PFSK-1 (cell line): ENCODE measurements at regions not wholly inside any gene's neighbourhood (a gene's known extent, or its start where the extent isn't known, plus 50 kb on each side); places are given as distances from the start of the nearest gene placed in this dataset.

ENCODE experiments used
- FOXP2 ChIP-seq: optimal IDR thresholded peaks from 2 replicates; pipeline ENCODE3; 2011; ENCODE audit warnings: borderline replicate concordance, control low read depth, inconsistent platforms; ENCODE audit not compliant: insufficient read depth; ENCODE audit errors: extremely low read length, extremely low read depth
- POLR2AphosphoS5 ChIP-seq: IDR thresholded peaks from 2 replicates; pipeline ENCODE4 v1.6.1; 2012; ENCODE audit warnings: low read depth, mild to moderate bottlenecking, control low read depth, low read length, moderate library complexity
- SIN3A ChIP-seq: IDR thresholded peaks from 2 replicates; pipeline ENCODE4 v1.6.1; 2012; ENCODE audit warnings: mild to moderate bottlenecking, low read length, moderate library complexity, borderline replicate concordance; ENCODE audit not compliant: insufficient read depth
- TAF1 ChIP-seq: IDR thresholded peaks from 2 replicates; pipeline ENCODE4 v1.6.1; 2012; ENCODE audit warnings: low read length, control low read depth, borderline replicate concordance; ENCODE audit not compliant: insufficient read depth
- TF ChIP-seq, protein P1 (sequence below), 2 experiments: IDR thresholded peaks; 2 replicates each; pipeline versions ENCODE4 v1.6.1 to v1.8.0; 2011 to 2012; ENCODE audit warnings: low read depth in 2 of 2, low read length in 2 of 2, control low read depth in 1 of 2, inconsistent platforms in 1 of 2, mild to moderate bottlenecking in 1 of 2, moderate library complexity in 1 of 2; ENCODE audit not compliant: insufficient read depth in 1 of 2

- TF ChIP-seq POLR2AphosphoS5 = no peak
These were observed 173.9 kb upstream of the PLEKHA5 start for GRCh38 chr12:18955594-18955993.

DNA sequence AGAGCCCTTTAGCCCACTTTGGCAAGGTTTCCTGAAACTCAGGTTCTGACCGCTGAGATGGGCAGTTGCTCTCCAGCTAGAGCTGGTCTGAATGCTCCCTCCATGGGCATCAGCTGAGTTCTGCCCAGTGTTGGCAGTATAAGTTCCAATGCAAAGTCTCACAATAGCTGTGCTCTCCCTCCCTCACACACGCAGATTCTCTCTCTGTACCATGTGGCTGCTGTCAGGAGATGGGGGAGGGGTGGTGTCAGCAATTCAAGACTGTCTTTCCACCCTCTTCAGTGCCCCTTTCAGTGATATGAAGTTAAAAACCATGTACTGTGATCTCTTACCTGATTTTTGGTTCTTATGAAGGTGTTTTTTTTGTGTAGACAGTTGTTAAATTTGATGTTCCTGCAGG, 164.3 kb upstream of the PLEKHA5 start:
- TF ChIP-seq, protein P1, sequence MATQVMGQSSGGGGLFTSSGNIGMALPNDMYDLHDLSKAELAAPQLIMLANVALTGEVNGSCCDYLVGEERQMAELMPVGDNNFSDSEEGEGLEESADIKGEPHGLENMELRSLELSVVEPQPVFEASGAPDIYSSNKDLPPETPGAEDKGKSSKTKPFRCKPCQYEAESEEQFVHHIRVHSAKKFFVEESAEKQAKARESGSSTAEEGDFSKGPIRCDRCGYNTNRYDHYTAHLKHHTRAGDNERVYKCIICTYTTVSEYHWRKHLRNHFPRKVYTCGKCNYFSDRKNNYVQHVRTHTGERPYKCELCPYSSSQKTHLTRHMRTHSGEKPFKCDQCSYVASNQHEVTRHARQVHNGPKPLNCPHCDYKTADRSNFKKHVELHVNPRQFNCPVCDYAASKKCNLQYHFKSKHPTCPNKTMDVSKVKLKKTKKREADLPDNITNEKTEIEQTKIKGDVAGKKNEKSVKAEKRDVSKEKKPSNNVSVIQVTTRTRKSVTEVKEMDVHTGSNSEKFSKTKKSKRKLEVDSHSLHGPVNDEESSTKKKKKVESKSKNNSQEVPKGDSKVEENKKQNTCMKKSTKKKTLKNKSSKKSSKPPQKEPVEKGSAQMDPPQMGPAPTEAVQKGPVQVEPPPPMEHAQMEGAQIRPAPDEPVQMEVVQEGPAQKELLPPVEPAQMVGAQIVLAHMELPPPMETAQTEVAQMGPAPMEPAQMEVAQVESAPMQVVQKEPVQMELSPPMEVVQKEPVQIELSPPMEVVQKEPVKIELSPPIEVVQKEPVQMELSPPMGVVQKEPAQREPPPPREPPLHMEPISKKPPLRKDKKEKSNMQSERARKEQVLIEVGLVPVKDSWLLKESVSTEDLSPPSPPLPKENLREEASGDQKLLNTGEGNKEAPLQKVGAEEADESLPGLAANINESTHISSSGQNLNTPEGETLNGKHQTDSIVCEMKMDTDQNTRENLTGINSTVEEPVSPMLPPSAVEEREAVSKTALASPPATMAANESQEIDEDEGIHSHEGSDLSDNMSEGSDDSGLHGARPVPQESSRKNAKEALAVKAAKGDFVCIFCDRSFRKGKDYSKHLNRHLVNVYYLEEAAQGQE (IDR thresholded peaks at IDR 0.05; ENCODE audit: insufficient read depth in 1 of 2, low read depth in 2 of 2, low read length in 2 of 2) = no peak
- TF ChIP-seq POLR2AphosphoS5 = no peak
- no peak for TF ChIP-seq TAF1
- no peak for TF ChIP-seq FOXP2
- TF ChIP-seq SIN3A = no peak

DNA sequence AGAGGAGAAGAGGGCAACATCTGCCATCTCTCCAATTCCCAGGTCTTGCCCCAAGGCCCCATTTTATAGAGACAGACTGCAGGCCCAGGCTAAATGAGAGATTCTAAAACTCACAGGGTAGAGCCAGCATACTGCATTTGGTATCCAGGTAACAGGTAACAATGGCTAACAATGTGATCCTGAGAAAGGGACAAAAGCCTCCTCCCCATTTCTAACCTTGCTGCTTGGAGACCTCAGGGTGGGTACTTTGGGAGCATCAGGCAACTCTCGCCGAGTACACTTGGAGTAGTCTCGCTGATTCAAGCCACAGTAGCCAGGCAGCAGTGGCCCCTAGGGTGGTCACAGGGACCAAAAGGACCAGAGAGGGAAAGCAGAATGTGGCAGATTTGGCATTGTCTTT, 162.6 kb upstream of the PLEKHA5 start:
- no peak for TF ChIP-seq SIN3A
- TF ChIP-seq POLR2AphosphoS5 = no peak
- TF ChIP-seq TAF1 = no peak
- no peak for TF ChIP-seq FOXP2
- TF ChIP-seq, protein P1 (IDR thresholded peaks at IDR 0.05; ENCODE audit: insufficient read depth in 1 of 2, low read depth in 2 of 2, low read length in 2 of 2) = no peak

- TF ChIP-seq TAF1 (no peak), SIN3A (no peak), POLR2AphosphoS5 (no peak), FOXP2 (no peak)
- TF ChIP-seq, protein P1 (IDR thresholded peaks at IDR 0.05; ENCODE audit: insufficient read depth in 1 of 2, low read depth in 2 of 2, low read length in 2 of 2) = no peak
These were observed 161.7 kb upstream of the PLEKHA5 start for GRCh38 chr12:18967814-18968213.

GRCh38 chr12:18969512-18969911, 160.0 kb upstream of the PLEKHA5 start:
- TF ChIP-seq, protein P1 (IDR thresholded peaks at IDR 0.05; ENCODE audit: insufficient read depth in 1 of 2, low read depth in 2 of 2, low read length in 2 of 2) = no peak
- no peak for TF ChIP-seq POLR2AphosphoS5
- no peak for TF ChIP-seq FOXP2
- TF ChIP-seq SIN3A = no peak
- TF ChIP-seq TAF1 = no peak
